Endothelial cell of umbilical vein (primary cell): ENCODE measurements at regions not wholly inside any gene's neighbourhood (a gene's known extent, or its start where the extent isn't known, plus 50 kb on each side); places are given as distances from the start of the nearest gene placed in this dataset.

ENCODE experiments used
- CTCF ChIP-seq, 2 donors: IDR thresholded peaks; 1 replicate in 1 of 2; 2 replicates in 1 of 2; pipeline ENCODE4 v1.5.1; 2011; ENCODE audit warnings: low read length in 2 of 2, mild to moderate bottlenecking in 2 of 2, moderate library complexity in 2 of 2, control low read depth in 1 of 2, inconsistent platforms in 1 of 2, low read depth in 1 of 2; ENCODE audit not compliant: insufficient read depth in 1 of 2; ENCODE audit errors: extremely low read depth in 1 of 2
- EZH2 ChIP-seq: IDR thresholded peaks from 2 replicates; pipeline ENCODE4 v1.6.1; 2012; ENCODE audit warnings: borderline replicate concordance, low read depth, mild to moderate bottlenecking, moderate library complexity, low read length, inconsistent platforms; ENCODE audit not compliant: severe bottlenecking
- FOS ChIP-seq: IDR thresholded peaks from 2 replicates; pipeline ENCODE4 v1.6.1; 2011; ENCODE audit warnings: mild to moderate bottlenecking, low read length, moderate library complexity, borderline replicate concordance; ENCODE audit not compliant: insufficient read depth
- GATA2 ChIP-seq: IDR thresholded peaks from 2 replicates; pipeline ENCODE4 v1.7.0; 2011; ENCODE audit warnings: low read depth, mild to moderate bottlenecking, moderate library complexity, mixed read lengths, low read length; ENCODE audit not compliant: insufficient read length, insufficient read depth
- POLR2A ChIP-seq: IDR thresholded peaks from 2 replicates; pipeline ENCODE4 v1.6.1; 2012; ENCODE audit warnings: low read depth, mild to moderate bottlenecking, control low read depth, low read length
- POLR2AphosphoS5 ChIP-seq: IDR thresholded peaks from 2 replicates; pipeline ENCODE4 v1.6.1; 2012; ENCODE audit warnings: low read depth, mild to moderate bottlenecking, control low read depth, low read length, moderate library complexity; ENCODE audit not compliant: insufficient read depth

- TF ChIP-seq CTCF (IDR thresholded peaks at IDR 0.05; ENCODE audit: extremely low read depth in 1 of 2, insufficient read depth in 1 of 2, low read depth in 1 of 2, low read length in 2 of 2), result no peak
- no peak for TF ChIP-seq POLR2A
- TF ChIP-seq EZH2, result no peak
- no peak for TF ChIP-seq FOS
- no peak for TF ChIP-seq POLR2AphosphoS5
- no peak for TF ChIP-seq GATA2
Observed at GRCh38 chr7:114008696-114009095, 89.9 kb upstream of the PPP1R3A start.
